HG03520 (cell line): ENCODE measurements at regions not wholly inside any gene's neighbourhood (a gene's known extent, or its start where the extent isn't known, plus 50 kb on each side); places are given as distances from the start of the nearest gene placed in this dataset.

ENCODE experiments used
- ATAC-seq: cut with Tn5 transposase; IDR thresholded peaks from one replicate; pipeline ENCODE4 v1.9.1; 2021; ENCODE audit warnings: mild to moderate bottlenecking, moderate library complexity; ENCODE audit not compliant: unreplicated experiment

GRCh38 chr16:76162046-76162445, 115.2 kb upstream of the CNTNAP4 start:
- ATAC-seq = no peak

GRCh38 chr16:76164970-76165558, 112.1 kb upstream of the CNTNAP4 start:
- no peak for ATAC-seq

GRCh38 chr16:76175718-76176117, 101.5 kb upstream of the CNTNAP4 start:
- no peak for ATAC-seq

GRCh38 chr16:76176153-76176552, 101.0 kb upstream of the CNTNAP4 start:
- peak; percentile 64 for ATAC-seq

- ATAC-seq = no peak
Measured at GRCh38 chr16:76176616-76177015, 100.6 kb upstream of the CNTNAP4 start.

GRCh38 chr16:76182041-76182635, 95.1 kb upstream of the CNTNAP4 start:
- no peak for ATAC-seq

GRCh38 chr16:76183647-76184046, 93.6 kb upstream of the CNTNAP4 start:
- ATAC-seq = no peak

- no peak for ATAC-seq
Measured at GRCh38 chr16:76190057-76190456, 87.1 kb upstream of the CNTNAP4 start.

GRCh38 chr16:76190480-76190879, 86.7 kb upstream of the CNTNAP4 start:
- ATAC-seq = no peak

- ATAC-seq = no peak
Measured at GRCh38 chr16:76193906-76194615, 83.1 kb upstream of the CNTNAP4 start.

GRCh38 chr16:76194616-76195015, 82.6 kb upstream of the CNTNAP4 start:
- no peak for ATAC-seq

- ATAC-seq = no peak
Measured at GRCh38 chr16:76195056-76195455, 82.1 kb upstream of the CNTNAP4 start.

- no peak for ATAC-seq
Measured at GRCh38 chr16:76195648-76196047, 81.6 kb upstream of the CNTNAP4 start.

- ATAC-seq = no peak
Measured at GRCh38 chr16:76197900-76198299, 79.3 kb upstream of the CNTNAP4 start.

GRCh38 chr16:76199681-76200220, 77.5 kb upstream of the CNTNAP4 start:
- no peak for ATAC-seq

- no peak for ATAC-seq
Measured at GRCh38 chr16:76201385-76201784, 75.8 kb upstream of the CNTNAP4 start.

- no peak for ATAC-seq
Measured at GRCh38 chr16:76204249-76204648, 73.0 kb upstream of the CNTNAP4 start.

GRCh38 chr16:76207270-76207669, 69.9 kb upstream of the CNTNAP4 start:
- no peak for ATAC-seq

GRCh38 chr16:76210157-76210556, 67.0 kb upstream of the CNTNAP4 start:
- no peak for ATAC-seq

GRCh38 chr16:76213860-76214259, 63.3 kb upstream of the CNTNAP4 start:
- no peak for ATAC-seq

GRCh38 chr16:76214856-76215255, 62.3 kb upstream of the CNTNAP4 start:
- no peak for ATAC-seq

- no peak for ATAC-seq
Measured at GRCh38 chr16:76222087-76222486, 55.1 kb upstream of the CNTNAP4 start.
